ENCODE measurements at regions not wholly inside any gene's neighbourhood (a gene's known extent, or its start where the extent isn't known, plus 50 kb on each side); places are given as distances from the start of the nearest gene placed in this dataset.

GRCh38 chr1:168917796-168918195 lies 188.7 kb upstream of the ATP1B1 start:
- FAIRE-seq (no peak), DNase-seq (ENCODE audit: low spot score) (no peak)

GRCh38 chr1:168918860-168919741 lies 187.4 kb upstream of the ATP1B1 start:
- DNase-seq (ENCODE audit: low spot score) (no peak), FAIRE-seq (no peak)

- no peak for FAIRE-seq
- DNase-seq (ENCODE audit: low spot score) = peak; percentile 33
Measured at GRCh38 chr1:168920456-168921094, 185.9 kb upstream of the ATP1B1 start.

- DNase-seq (ENCODE audit: low spot score) (no peak), FAIRE-seq (no peak)
Measured at GRCh38 chr1:168921629-168922028, 184.9 kb upstream of the ATP1B1 start.

GRCh38 chr1:168923521-168924136 lies 182.9 kb upstream of the ATP1B1 start:
- peak; percentile 11 for FAIRE-seq

GRCh38 chr1:168924976-168925375 lies 181.5 kb upstream of the ATP1B1 start:
- FAIRE-seq (peak; percentile 93), DNase-seq (ENCODE audit: low spot score) (no peak)

More at GRCh38 chr1:168923521-168924136, 182.9 kb upstream of the ATP1B1 start:
- peak; percentile 50 for DNase-seq (ENCODE audit: low spot score)

GRCh38 chr1:168926236-168926635 lies 180.3 kb upstream of the ATP1B1 start:
- FAIRE-seq = no peak
- DNase-seq (ENCODE audit: low spot score) = no peak

GRCh38 chr1:168932539-168932938 lies 174.0 kb upstream of the ATP1B1 start:
- no peak for DNase-seq (ENCODE audit: low spot score)
- no peak for FAIRE-seq

GRCh38 chr1:168933141-168933805 lies 173.2 kb upstream of the ATP1B1 start:
- DNase-seq (ENCODE audit: low spot score) (no peak), FAIRE-seq (no peak)

GRCh38 chr1:168939110-168939946 lies 167.2 kb upstream of the ATP1B1 start:
- FAIRE-seq (peak; percentile 10), DNase-seq (ENCODE audit: low spot score) (no peak)

GRCh38 chr1:168939947-168940223 lies 166.6 kb upstream of the ATP1B1 start:
- FAIRE-seq (no peak), DNase-seq (ENCODE audit: low spot score) (no peak)

- DNase-seq (ENCODE audit: low spot score) (no peak), FAIRE-seq (no peak)
Measured at GRCh38 chr1:168941640-168942039, 164.8 kb upstream of the ATP1B1 start.

GRCh38 chr1:168942165-168942564 lies 164.3 kb upstream of the ATP1B1 start:
- FAIRE-seq (no peak), DNase-seq (ENCODE audit: low spot score) (no peak)

GRCh38 chr1:168945870-168946269 lies 160.6 kb upstream of the ATP1B1 start:
- DNase-seq (ENCODE audit: low spot score) = no peak
- no peak for FAIRE-seq

GRCh38 chr1:168947041-168947440 lies 159.4 kb upstream of the ATP1B1 start:
- FAIRE-seq = no peak

GRCh38 chr1:168949672-168950071 lies 156.8 kb upstream of the ATP1B1 start:
- DNase-seq (ENCODE audit: low spot score) (no peak), FAIRE-seq (no peak)

More at GRCh38 chr1:168947041-168947440, 159.4 kb upstream of the ATP1B1 start:
- no peak for DNase-seq (ENCODE audit: low spot score)

- no peak for DNase-seq (ENCODE audit: low spot score)
- no peak for FAIRE-seq
Measured at GRCh38 chr1:168957818-168958217, 148.7 kb upstream of the ATP1B1 start.

GRCh38 chr1:168958562-168959289 lies 147.8 kb upstream of the ATP1B1 start:
- DNase-seq (ENCODE audit: low spot score) (no peak), FAIRE-seq (no peak)

- FAIRE-seq (no peak), DNase-seq (ENCODE audit: low spot score) (no peak)
Measured at GRCh38 chr1:168959382-168959781, 147.1 kb upstream of the ATP1B1 start.

GRCh38 chr1:168960114-168960513 lies 146.4 kb upstream of the ATP1B1 start:
- DNase-seq (ENCODE audit: low spot score) = no peak

More at GRCh38 chr1:168960114-168960513, 146.4 kb upstream of the ATP1B1 start:
- no peak for FAIRE-seq
